HUDEP-2 (cell line): ENCODE measurements at regions not wholly inside any gene's neighbourhood (a gene's known extent, or its start where the extent isn't known, plus 50 kb on each side); places are given as distances from the start of the nearest gene placed in this dataset.
"Not testable (repeated sequence)": the region's sequence is repeated elsewhere in the genome, so short reads cannot be mapped to it uniquely, and the experiment has no call there.

ENCODE experiments used
- DNase-seq, 76 experiments: peaks; one replicate each; lab custom pipeline; 2025; ENCODE audit not compliant: unreplicated experiment in 76 of 76; lab: John Stamatoyannopoulos, UW

DNA sequence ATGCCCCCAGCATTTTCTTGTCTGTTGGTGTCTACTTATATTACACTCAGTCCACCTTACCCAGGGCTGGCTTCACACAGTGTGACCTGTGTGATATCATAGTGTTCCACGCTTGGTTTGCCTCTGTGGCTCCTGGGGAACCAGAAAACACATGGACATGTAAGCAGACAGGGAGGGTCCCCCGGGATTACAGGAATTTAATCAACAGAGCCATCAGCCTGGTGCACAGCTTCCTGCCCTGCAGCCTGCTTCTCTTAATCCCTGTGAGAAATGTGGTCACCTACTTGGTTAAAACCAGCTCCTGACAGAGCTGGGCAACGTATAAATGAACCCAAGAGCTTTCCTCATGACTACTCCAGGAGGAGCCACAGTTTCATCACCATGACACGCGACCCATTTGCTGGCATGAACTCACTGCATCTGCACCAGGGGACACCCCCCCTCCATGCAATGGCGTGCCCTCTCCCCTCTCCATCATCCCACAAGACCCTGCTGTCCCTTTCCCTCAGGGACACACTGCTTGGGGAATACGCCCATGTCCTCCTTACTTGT, 152.1 kb downstream of the UQCRFS1 start:
- no peak for DNase-seq

GRCh38 chr19:29056535-29056934, 156.4 kb downstream of the UQCRFS1 start:
- DNase-seq = no peak

DNA sequence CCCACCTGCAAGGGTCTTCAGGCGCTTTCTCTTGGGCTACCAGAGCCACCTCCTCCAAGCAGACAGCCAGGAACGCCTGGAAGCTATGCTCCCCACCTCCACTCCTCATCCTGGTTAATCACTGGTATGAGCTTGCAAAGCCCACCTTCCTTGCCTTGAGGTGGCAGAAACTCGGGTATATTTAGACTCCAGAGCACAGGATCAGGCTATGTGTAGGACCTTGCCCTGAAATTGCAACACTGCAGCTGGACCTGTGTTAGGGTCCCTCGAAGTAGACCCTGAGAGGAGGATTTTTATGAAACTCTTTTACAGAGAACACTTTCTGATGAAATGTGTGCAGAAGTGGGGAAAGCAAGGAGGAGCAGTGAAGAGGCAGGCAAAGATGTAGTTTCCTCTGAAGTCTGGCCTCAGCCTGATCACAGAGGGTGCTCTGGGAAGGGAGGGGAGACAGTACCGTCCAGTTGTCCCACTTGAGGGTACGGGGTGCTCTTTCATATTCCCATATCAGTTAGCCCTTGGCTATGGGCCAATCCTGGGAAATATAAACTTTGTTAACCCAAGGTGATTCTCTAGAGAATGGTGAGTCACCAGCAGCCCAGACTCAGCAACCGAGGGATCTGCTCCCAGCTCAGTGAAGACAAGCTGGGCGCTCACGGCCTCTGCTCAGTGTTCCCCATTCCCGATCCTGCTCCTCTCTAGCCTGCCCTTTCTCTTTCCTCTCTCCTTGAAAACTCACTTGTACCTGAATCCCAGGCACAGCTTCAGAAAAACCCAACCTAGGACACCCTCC, 157.9 kb downstream of the UQCRFS1 start:
- DNase-seq = no peak

GRCh38 chr19:29048873-29049272, 164.1 kb downstream of the UQCRFS1 start:
- DNase-seq = no peak

DNA sequence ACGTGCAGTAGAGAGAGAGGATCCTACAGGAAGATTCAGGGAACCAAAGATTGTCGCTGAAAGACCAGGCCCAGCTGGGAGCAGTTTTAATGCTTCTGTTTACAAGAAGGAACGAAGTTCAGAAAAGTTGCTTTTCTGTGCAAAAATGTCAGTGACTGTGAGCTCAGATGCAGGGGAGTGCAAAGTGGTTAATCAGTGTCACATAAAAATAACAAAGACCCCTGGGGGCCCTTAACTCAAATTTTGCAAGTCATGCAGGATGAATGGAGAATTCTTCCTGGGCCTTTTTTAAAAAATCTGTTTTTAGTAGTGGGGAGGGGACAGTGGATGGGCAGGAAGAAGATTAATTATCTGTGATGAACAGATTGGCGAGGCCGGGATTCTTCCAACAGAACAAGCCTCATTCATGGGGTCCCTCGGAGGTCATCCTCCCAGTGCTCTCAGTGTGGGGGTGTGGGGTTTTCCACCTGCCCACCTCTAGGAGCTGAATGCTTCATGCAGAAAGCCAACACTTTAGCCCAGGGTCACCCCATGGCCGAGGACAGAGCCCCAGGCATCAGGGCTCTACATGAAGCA, 167.2 kb downstream of the UQCRFS1 start:
- no peak for DNase-seq

DNA sequence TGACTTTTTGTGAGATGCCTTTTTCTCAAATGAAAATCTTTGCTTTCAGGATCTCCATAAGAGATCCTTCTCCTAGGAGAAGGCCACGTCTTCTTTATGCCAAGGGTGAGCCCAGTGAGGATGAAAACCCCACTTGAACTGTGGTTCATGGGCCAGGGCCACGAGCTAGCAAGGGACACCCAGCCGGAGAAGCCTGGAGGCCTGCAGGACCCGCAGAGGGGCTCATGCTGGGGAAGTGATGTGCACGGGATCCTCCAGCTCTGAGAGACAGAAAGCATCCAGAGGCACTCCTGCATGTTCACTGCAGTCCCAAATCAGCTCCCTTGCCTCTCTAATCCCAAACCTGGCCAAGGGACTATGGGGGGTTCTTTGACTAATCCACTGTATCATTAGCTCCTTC, 168.9 kb downstream of the UQCRFS1 start:
- no peak for DNase-seq

DNA sequence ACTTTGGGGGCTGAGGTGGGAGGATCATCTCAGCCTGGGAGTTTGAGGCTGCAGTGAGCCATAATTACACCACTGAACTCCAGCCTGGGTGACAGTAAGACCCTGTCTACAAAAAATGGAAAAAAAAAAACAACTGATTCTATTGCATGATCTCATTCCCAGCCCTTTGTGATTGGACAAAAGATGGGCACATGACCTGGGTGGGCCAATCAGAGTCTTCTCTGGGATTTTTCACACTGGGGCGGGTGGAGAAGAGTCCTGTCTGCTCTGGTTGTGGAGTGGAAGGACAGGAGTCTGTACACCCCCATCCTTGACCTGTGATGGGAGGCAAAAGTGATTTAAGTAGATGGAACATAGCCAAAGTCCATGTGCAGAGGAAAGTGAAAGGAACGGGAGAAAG, 170.5 kb downstream of the UQCRFS1 start:
- no peak for DNase-seq

GRCh38 chr19:29040951-29041350, 172.0 kb downstream of the UQCRFS1 start:
- no peak for DNase-seq

- DNase-seq = no peak
Observed at GRCh38 chr19:29040292-29040691, 172.7 kb downstream of the UQCRFS1 start.

- not testable (repeated sequence) for DNase-seq
Observed at GRCh38 chr19:29039036-29039435, 173.9 kb downstream of the UQCRFS1 start.

GRCh38 chr19:29031216-29031615, 181.7 kb downstream of the UQCRFS1 start:
- no peak for DNase-seq

DNA sequence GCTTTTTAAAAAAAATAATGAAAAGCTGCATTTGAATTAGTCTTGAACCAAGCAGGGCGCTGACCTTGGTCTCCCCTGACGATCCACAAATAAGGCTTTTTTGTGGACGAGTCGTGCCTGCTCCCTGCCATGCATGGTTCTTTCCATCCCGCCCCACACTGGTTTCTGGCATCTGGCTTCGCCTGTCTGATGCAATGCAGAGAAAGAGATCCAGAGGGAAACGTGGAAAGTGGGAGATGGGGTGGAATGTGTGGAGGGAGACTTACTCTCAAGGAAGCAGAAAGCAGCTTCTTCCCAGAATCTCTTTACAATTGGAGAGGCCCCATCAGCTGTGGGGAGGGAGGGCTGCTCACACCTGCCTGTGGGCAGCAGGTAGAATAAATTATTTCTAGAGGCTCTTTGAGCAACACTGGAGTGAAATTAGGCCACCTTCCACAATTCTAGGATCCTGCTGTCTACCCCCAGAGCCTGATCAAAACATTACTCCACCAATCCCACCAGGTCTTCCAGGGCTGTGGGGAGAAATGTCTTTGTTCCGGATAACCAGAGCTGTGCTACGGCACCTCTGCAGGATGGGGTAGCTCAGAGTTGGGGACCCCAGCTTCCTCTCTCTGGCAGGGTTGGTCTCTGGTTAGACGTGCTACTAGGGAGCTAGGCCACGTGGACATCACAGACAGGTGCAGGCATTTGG, 183.5 kb downstream of the UQCRFS1 start:
- DNase-seq = no peak

DNA sequence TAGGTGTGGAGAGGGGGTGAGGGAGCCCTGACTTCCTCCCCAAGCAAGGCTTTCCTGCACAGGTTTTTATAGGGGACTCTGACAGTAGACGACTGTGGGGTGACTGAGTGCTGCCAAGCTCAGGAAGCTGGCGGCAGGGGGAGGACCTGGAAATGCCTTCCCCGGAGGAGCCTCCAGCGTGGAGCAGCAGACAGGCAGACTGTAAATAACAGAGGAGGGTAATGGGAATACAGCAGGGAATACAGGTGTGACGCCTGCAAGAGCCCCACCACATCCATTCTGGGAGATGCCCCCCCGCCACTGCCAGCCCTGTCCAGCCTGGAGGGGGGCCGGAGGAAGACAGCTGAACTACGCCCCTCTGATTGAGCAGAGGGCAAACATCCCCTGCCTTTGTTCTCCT, 190.4 kb downstream of the UQCRFS1 start:
- DNase-seq = no peak

GRCh38 chr19:29022165-29022564, 190.8 kb downstream of the UQCRFS1 start:
- no peak for DNase-seq

GRCh38 chr19:29021232-29021916, 191.6 kb downstream of the UQCRFS1 start:
- DNase-seq = no peak

DNA sequence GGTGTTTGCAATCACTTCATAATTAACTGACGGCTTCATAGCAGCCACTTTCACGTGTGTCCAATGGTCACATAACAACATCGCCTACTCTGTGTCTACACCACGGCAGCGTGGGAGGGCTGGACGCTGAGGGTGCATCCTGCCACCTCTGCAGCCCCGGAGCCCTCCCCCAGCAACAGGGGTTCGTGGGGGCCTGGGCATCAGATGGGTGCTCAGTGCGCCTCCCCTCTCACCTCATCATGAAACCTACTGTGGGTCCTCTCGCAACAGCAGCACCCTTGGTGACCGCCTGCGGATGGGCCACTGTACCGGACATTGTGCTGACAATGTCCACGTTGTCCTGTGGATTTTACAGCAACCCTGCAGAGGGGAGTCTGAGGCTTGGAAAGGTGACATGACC, 193.5 kb downstream of the UQCRFS1 start:
- DNase-seq = no peak

- DNase-seq = no peak
Observed at GRCh38 chr19:29018542-29018941, 194.4 kb downstream of the UQCRFS1 start.

- no peak for DNase-seq
Observed at GRCh38 chr19:29017788-29018187, 195.2 kb downstream of the UQCRFS1 start.

DNA sequence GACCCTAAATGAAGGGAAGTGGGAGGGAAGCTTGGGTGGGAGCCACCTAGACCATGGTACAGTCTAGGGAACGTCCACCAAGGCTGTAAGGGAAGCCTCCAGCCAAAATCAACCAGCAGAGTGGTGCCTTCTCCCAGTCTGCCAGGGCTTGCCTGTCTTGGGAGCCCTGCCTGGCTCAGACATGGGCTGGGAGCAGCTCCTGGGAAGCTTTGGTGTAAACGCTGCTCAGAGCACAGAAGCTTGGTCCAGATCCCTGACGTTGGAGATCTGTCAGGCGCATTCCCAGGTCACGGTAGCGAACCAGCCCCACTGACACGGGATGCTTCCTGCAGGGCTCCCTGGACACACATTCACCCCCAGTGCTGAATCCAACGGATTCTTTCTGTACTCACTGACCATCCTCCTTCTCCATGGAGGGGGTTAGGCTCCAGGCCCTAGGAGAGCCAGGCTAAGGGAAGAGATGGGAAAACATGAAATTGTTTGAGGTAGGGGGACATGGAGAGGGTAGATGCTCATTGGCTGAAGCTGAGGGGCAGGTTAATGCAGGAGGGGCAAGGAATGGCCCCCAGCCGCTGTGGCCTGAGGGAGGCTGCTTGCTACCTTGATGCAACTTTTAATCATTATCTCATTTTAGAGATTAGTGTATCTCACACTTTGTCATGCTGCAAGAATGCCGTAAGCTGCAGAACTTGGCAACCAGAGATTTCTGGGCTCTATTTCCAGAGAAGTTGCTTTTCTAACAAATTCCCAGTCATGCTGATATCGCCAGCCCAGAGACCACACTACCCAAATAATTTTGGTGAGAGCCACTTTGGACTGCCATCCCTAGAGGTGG, 195.8 kb downstream of the UQCRFS1 start:
- no peak for DNase-seq

- DNase-seq = no peak
Observed at GRCh38 chr19:29016353-29016752, 196.6 kb downstream of the UQCRFS1 start.
